Loucy (cell line): ENCODE measurements at regions not wholly inside any gene's neighbourhood (a gene's known extent, or its start where the extent isn't known, plus 50 kb on each side); places are given as distances from the start of the nearest gene placed in this dataset.

Source experiments
- H2AFZ ChIP-seq: fragments of 200-600 bp; sonication (generic); 2 replicates; pipeline ENCODE4 v1.6.0; 2016; ENCODE audit warnings: antibody characterized with exemption, mild to moderate bottlenecking, low read length, moderate library complexity
- H3F3A ChIP-seq: fragments of 200-600 bp; 2 replicates; pipeline ENCODE4 v1.6.0; 2016; ENCODE audit warnings: antibody characterized with exemption, low read depth, mild to moderate bottlenecking
- H3K27me3 ChIP-seq: fragments of 200-600 bp; sonication (generic); 2 replicates; pipeline ENCODE4 v1.6.1; 2014; ENCODE audit warnings: low read length, mild to moderate bottlenecking; ENCODE audit not compliant: insufficient read depth, poor library complexity, severe bottlenecking
- H3K36me3 ChIP-seq: fragments of 200-600 bp; sonication (generic); 2 replicates; pipeline ENCODE4 v1.6.1; 2016; ENCODE audit warnings: low read length; ENCODE audit not compliant: insufficient read depth
- H3K4me1 ChIP-seq: fragments of 200-600 bp; sonication (generic); 2 replicates; pipeline ENCODE4 v1.5.1; 2014; ENCODE audit warnings: low read length, mild to moderate bottlenecking; ENCODE audit not compliant: insufficient read depth, poor library complexity, severe bottlenecking
- H3K4me2 ChIP-seq: fragments of 200-600 bp; sonication (generic); 2 replicates; pipeline ENCODE4 v1.6.0; 2014; ENCODE audit warnings: antibody characterized with exemption, low read length, low read depth, mild to moderate bottlenecking; ENCODE audit not compliant: poor library complexity, severe bottlenecking
- H3K4me3 ChIP-seq: fragments of 200-600 bp; sonication (generic); 2 replicates; pipeline ENCODE4 v1.5.1; 2014; ENCODE audit warnings: low read length, mild to moderate bottlenecking, mixed read lengths; ENCODE audit not compliant: poor library complexity, severe bottlenecking
- H3K79me2 ChIP-seq: fragments of 200-600 bp; sonication (generic); 2 replicates; pipeline ENCODE4 v1.6.1; 2014; ENCODE audit warnings: low read length; ENCODE audit not compliant: insufficient read depth
- H3K9ac ChIP-seq: fragments of 200-600 bp; sonication (generic); 2 replicates; pipeline ENCODE4 v1.6.0; 2014; ENCODE audit warnings: mild to moderate bottlenecking, low read depth, low read length, moderate library complexity; ENCODE audit not compliant: poor library complexity, severe bottlenecking
- H3K9me2 ChIP-seq: fragments of 200-600 bp; sonication (generic); replicated peaks from 2 replicates; pipeline ENCODE4 v1.6.1; 2016; ENCODE audit warnings: low read depth, low read length, mixed read lengths
- H3K9me3 ChIP-seq: fragments of 200-600 bp; sonication (generic); 2 replicates; pipeline ENCODE4 v1.6.1; 2014; ENCODE audit warnings: mild to moderate bottlenecking, antibody characterized with exemption, low read length, low read depth; ENCODE audit not compliant: insufficient read depth
- H4K20me1 ChIP-seq: fragments of 200-600 bp; sonication (generic); 2 replicates; pipeline ENCODE4 v1.6.0; 2014; ENCODE audit warnings: antibody characterized with exemption, low read length, mild to moderate bottlenecking; ENCODE audit not compliant: insufficient read depth, poor library complexity, severe bottlenecking
- EZH2phosphoT487 ChIP-seq: fragments of 200-600 bp; IDR thresholded peaks from 2 replicates; pipeline ENCODE4 v1.6.1; 2018; ENCODE audit warnings: antibody characterized with exemption, mild to moderate bottlenecking, moderate library complexity, borderline replicate concordance
- TF ChIP-seq, protein P1 (sequence below): fragments of 200-600 bp; sonication (generic); conservative IDR thresholded peaks from 2 replicates; pipeline ENCODE4 v1.5.1; 2014; ENCODE audit warnings: mild to moderate bottlenecking, antibody characterized with exemption, low read length

DNA sequence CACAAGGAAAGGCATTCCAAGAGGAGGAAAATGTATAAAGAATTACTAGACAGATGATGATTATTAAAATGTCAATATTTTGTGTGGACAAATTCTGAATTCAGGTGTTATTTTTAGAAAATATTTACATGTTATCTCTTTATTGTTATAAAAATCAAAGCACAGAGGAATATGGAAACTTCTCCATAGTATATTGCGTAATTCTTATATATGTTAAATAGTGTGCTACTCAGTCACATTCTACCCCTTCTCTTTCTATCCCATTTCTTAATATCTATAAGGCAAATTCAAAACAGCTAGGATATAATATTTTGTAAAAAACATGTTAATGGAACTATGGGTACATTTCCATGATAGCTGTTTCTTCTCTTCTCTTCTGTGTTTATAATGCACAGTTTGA lies 546.8 kb upstream of the FTMT start:
- Histone ChIP-seq H3F3A (no peaks in the 10 kb centered on the region), H3K9me2 (no peaks in the 10 kb centered on the region), H3K27me3 (no peaks in the 10 kb centered on the region), H3K9me3 (no peaks in the 10 kb centered on the region), H3K4me1 (no peaks in the 10 kb centered on the region), H3K79me2 (no peaks in the 10 kb centered on the region), H3K4me2 (no peak overlapping the region), H4K20me1 (no peaks in the 10 kb centered on the region), H3K4me3 (no peak overlapping the region), H3K36me3 (no peaks in the 10 kb centered on the region), H3K9ac (no peak overlapping the region), H2AFZ (no peak overlapping the region)
- TF ChIP-seq, protein P1, sequence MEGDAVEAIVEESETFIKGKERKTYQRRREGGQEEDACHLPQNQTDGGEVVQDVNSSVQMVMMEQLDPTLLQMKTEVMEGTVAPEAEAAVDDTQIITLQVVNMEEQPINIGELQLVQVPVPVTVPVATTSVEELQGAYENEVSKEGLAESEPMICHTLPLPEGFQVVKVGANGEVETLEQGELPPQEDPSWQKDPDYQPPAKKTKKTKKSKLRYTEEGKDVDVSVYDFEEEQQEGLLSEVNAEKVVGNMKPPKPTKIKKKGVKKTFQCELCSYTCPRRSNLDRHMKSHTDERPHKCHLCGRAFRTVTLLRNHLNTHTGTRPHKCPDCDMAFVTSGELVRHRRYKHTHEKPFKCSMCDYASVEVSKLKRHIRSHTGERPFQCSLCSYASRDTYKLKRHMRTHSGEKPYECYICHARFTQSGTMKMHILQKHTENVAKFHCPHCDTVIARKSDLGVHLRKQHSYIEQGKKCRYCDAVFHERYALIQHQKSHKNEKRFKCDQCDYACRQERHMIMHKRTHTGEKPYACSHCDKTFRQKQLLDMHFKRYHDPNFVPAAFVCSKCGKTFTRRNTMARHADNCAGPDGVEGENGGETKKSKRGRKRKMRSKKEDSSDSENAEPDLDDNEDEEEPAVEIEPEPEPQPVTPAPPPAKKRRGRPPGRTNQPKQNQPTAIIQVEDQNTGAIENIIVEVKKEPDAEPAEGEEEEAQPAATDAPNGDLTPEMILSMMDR, result no peak
- no peak for TF ChIP-seq EZH2phosphoT487

DNA sequence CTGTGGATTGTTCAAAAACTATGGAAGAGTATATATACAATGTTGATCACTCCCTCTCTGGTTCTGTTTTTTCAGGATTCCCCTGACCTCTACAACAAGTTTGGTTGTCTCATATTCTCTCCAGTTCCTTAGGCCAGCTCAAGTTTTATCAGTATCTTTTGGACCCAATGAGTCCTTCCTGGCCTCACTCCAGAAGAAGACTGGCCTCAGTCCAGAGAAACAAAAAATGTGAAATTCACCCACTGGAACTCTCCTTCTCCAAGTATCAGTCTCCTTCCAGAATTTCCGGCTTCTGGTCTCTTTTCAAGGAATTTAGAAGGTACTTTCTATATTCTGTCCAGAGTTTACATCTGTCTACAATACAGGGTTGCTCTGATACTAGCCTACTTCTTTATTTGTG lies 537.8 kb upstream of the FTMT start:
- H2AFZ ChIP-seq, result no peak overlapping the region
- H3K79me2 ChIP-seq, result no peaks in the 10 kb centered on the region
- no peak overlapping the region for H3K9ac ChIP-seq
- no peaks in the 10 kb centered on the region for H3K9me3 ChIP-seq
- no peaks in the 10 kb centered on the region for H3K4me1 ChIP-seq
- H3K27me3 ChIP-seq, result no peaks in the 10 kb centered on the region
- TF ChIP-seq, protein P1, result no peak
- no peak for TF ChIP-seq EZH2phosphoT487
- H3K9me2 ChIP-seq, result no peaks in the 10 kb centered on the region
- H3K4me3 ChIP-seq, result no peak overlapping the region
- H3F3A ChIP-seq, result no peaks in the 10 kb centered on the region
- no peaks in the 10 kb centered on the region for H3K36me3 ChIP-seq
- no peaks in the 10 kb centered on the region for H4K20me1 ChIP-seq
- no peak overlapping the region for H3K4me2 ChIP-seq

DNA sequence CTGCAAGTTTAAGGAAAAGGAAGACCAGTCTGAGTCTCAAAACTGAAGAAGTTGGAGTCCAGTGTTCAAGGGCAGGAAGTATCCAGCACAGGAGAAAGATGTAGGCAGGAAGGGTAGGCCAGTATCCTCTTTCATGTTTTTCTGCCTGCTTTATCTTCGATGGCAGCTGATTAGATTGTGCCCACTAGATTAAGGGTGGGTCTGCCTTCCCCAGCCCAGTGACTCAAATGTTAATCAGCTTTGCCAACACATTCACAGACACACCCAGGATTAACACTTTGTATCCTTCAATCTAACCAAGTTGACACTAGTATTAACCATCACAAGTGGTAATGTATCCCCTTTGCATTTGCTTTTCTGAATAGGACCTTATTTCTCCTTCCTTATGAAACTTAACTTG lies 535.9 kb upstream of the FTMT start:
- no peak overlapping the region for H3K4me2 ChIP-seq

More for the DNA sequence above, 535.9 kb upstream of the FTMT start:
- H3K27me3 ChIP-seq, result no peaks in the 10 kb centered on the region
- H4K20me1 ChIP-seq, result no peaks in the 10 kb centered on the region
- H2AFZ ChIP-seq, result no peak overlapping the region
- H3K9ac ChIP-seq, result no peak overlapping the region
- no peaks in the 10 kb centered on the region for H3K79me2 ChIP-seq
- H3K9me3 ChIP-seq, result no peaks in the 10 kb centered on the region
- no peaks in the 10 kb centered on the region for H3K36me3 ChIP-seq
- H3F3A ChIP-seq, result no peaks in the 10 kb centered on the region
- no peak for TF ChIP-seq EZH2phosphoT487
- TF ChIP-seq, protein P1, result no peak
- no peaks in the 10 kb centered on the region for H3K4me1 ChIP-seq
- H3K9me2 ChIP-seq, result no peaks in the 10 kb centered on the region
- H3K4me3 ChIP-seq, result no peak overlapping the region
